ENCODE measurements at regions not wholly inside any gene's neighbourhood (a gene's known extent, or its start where the extent isn't known, plus 50 kb on each side); places are given as distances from the start of the nearest gene placed in this dataset.

DNA sequence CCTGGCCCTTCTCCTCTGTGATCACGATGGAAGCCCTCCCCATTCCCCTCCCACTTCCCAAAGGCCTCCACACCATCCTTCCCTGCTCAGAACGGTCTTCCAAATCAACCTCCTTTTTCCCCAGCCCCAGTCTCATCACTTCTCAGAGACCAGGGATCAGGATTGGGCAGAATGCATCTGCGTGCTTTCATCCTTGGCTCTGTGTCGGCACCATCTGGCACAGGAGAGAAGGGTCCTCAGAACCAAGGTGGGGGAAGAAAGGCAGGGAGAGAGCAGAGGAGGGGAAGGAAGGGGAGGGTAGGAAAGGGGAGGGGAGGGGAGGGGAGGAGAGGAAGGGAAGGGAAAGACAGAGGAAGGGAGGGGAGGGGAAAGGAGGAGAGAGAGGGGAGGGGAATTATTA lies 52.4 kb upstream of the FICD start:
- DNase-seq (ENCODE audit: low read depth): no peak

DNA sequence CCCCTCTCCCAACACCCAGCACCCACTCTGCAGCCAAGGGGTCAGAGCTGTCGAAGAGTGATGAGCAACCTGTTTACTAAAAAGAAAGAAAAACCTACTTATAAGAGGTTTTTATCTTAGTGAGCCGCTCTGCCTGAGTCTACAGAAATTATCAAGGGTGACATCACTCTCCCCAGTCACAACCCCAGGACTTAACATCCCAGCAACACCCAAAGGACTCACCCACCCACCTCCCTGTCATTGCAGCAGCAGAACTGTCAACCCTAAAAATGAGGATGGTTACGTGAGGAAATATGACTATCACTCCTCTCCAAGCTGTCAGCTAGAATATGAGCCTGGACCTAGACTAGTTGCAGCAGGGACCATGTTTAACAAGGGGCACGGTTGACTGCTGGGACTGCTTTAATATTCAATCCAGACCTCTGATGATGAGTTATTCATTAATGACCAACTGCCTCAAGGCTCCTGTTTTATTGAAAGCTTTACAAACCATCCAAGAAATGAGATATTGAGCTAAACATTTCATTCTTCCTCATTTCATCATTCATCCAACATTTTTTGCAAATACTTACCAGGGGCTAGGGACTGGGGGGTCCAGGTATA lies 53.9 kb upstream of the FICD start:
- no peak for DNase-seq (ENCODE audit: low read depth)

- no peak for DNase-seq (ENCODE audit: low read depth)
Measured at GRCh38 chr12:108459149-108459548, 55.9 kb upstream of the FICD start.

DNA sequence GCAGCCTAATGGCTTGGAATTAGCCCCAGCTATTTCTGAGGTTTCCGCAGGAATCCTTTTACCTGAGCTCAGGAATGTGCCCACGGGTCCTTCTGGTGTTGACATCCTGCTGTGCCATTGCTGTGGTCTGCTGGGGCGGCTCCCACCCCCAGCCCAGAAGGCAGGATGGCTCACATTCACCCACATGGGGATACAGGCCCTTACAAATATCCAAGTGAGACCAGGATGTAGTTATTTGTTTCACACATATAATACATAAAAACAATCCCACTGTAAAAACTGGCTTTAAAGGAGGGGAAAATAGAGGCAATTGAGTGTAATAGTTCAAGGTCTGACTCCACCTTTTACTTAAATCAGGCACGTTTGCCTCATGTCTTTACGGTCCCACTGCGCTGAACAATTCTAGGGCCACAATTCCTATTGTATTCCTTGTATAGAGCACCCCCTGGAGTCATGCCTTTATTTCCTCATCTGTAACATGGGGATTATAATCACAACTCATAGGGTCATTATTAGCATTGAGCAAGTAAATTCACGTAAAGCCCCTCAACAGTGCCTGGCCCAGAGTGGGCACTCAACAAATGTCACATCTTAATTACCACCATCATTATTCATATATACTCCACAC lies 57.2 kb upstream of the FICD start:
- no peak for DNase-seq (ENCODE audit: low read depth)

DNA sequence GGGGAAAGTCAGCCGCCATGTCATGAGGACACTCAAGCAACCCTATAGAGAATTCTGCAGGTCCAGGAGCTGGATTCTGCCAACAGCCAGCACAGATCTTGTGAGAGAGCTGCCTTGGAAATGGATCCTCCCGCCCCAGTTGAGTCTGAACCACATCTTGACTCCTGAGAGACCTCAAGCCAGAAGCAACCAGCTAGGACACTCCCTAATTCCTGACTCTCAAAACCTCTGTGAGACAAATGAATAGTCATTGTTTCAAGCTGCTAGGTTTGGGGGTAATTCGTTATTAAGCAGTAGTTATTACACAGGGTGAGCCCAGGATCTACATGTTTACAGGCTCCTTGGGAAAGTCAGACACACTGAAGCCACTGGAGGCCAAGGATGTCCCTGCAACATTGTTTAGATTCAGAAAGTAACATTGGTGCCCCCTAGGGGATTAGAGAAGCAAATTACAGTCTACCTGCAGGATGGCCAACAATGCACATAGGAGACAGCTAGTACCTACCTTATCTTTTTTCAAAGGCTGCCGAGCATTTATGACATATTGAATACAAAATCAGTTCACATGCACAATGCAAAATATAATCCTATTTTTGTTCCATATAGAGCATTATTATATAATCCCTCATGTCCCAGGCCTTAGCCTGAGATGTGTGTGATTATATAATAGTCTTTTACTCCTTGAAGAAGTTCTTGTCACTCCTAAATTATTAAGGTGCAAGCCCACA lies 57.9 kb upstream of the FICD start:
- peak; percentile 42 for DNase-seq (ENCODE audit: low read depth)

GRCh38 chr12:108455706-108456105 lies 59.4 kb upstream of the FICD start:
- no peak for DNase-seq (ENCODE audit: low read depth)

GRCh38 chr12:108454539-108455139 lies 60.4 kb upstream of the FICD start:
- DNase-seq (ENCODE audit: low read depth): no peak

DNA sequence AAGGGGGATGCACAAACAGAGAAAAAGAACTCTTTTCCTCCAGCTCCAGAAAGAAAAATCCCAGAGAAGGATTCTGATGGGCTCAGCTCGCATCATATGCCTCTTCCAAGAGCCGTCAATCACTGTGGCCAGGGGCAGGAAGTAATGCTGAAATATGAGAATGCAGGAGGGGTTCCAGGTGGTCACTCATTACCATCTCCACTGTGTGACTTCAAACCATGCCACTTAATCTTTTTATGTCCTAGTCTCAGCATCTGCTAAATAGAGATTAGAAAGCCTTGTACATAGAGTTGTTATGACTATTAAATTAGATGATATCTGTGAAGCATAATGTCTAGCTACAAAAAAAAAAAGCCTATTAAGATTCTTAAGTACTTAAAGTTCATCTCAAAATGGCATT lies 65.6 kb upstream of the FICD start:
- no peak for DNase-seq (ENCODE audit: low read depth)

DNA sequence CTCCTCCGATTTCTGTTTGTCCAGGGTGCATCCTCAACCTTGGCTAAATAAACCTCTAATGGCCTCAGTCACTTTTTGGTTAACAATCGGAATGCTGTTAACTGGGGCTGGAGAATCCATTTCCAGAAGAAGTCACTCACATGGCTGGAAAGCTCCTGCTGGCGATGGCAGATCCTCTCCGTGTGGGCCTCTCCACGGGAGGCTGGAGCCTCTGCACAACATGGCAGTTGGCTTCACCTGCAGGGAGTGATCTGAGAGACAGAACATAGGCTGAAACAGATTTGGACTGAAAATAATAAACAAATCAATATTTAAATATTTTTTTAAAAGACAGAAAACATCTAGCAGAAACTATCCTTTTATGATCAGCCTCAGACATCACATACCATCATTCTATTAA lies 66.8 kb upstream of the FICD start:
- DNase-seq (ENCODE audit: low read depth): no peak

GRCh38 chr12:108447168-108447832 lies 67.8 kb upstream of the FICD start:
- no peak for DNase-seq (ENCODE audit: low read depth)

DNA sequence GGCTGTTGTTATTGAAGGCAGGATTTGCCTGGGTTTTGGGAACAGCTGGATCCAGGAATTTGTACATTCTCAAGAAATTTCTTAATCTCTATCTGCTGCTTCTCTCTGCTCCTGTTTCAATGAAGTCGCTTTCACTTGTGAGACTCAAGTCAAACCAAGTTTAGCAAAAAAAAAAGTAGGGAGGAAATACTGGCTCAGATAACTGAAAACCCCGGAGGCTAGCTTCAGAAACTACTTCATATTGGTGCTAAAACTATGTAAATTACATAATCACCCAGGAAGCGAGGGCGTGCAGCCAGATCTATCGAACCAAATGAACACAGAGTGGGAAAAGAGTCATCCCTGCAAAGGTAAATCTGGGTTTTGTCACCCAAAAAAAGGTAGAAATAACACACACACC lies 68.3 kb upstream of the FICD start:
- no peak for DNase-seq (ENCODE audit: low read depth)

- no peak for DNase-seq (ENCODE audit: low read depth)
Measured at GRCh38 chr12:108442910-108443309, 72.2 kb upstream of the FICD start.

DNA sequence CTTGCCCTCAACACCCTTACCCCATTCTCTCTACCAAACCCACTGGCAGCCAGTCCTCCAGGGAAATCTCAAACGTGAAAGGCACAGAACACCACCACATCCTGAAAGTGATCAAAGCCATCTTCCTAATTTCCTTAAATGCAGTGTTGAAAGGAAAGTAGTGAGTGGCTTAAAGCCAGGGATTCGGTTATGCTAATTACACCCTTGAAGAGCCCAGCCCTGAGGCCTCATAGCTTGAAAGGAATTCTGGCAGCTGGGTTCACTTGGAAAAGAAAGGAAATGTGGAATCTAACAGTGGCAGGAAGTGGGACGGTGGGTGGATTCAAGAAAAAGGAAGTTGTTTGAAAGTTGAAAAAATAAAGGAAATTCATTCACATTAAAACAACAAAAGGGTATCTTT lies 73.0 kb upstream of the FICD start:
- no peak for DNase-seq (ENCODE audit: low read depth)

- no peak for DNase-seq (ENCODE audit: low read depth)
Measured at GRCh38 chr12:108441549-108441948, 73.5 kb upstream of the FICD start.

DNA sequence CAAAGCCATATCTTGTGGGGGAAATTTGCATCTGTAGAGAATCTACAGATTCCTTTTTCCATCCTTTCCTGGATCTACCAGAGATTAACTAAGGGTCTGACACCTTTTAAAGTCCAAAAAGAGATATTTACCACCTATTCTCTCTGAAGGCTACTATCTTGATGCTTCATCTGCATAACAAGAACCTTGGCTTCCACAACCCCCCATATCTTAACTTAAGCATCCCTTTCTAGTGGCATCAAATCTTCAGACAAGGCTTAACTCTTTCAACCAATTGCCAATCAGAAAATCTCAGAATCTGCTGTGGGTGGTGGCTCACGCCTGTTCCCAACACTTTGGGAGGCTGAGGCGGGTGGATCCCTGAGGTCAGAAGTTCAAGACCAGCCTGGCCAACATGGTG lies 74.3 kb upstream of the FICD start:
- no peak for DNase-seq (ENCODE audit: low read depth)

DNA sequence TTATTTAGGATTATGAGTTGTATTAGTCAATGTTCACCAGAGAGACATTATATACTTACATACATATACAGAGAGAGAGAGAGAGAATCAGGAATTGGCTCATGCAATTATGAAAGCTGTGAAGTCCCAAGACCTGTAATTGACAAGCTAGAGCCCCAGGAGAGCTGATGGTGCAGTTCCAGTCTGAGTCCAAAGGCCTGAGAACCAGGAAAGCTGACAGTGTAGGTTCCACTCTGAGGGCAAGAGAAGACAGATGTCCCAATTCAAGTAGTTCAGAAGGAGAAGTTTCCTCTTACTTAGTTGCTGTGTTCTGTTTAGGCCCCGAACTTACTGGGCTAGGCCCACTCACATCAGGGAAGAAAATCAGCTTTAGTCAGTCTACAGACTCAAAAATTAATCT lies 76.4 kb upstream of the FICD start:
- DNase-seq (ENCODE audit: low read depth): no peak

DNA sequence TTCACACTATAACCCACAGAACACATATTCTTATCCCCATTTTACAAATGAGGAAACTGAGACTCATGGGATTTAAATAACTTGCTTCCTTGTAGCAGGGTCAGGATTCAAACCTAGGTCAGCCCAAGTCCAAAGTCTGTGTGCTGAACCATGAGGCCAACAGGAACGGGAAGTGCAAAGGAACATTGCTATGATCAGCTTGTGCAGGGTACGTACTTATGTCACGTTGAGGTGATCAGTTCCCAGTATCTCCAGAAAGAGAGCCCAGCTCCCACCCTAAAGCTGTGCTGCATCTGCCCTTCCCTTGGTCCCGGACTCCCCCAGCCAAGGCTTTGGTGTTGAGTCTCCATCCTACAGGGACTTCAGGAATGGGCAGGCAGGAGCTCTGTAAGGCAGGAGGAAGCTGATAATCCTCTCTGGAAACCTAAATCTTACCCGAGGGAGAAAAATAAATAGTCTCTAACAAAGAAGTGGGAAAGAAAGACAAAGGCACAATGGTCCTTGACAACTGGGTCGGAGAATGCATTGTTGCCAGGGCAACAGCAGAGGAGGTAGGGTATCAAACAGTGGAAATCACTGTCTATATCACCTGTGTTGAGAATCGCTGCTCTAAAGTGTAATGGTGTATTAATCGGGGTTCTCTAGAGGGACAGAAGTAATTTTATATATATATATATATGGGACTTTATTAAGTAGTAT lies 82.5 kb upstream of the FICD start:
- DNase-seq (ENCODE audit: low read depth): no peak

GRCh38 chr12:108430926-108431325 lies 84.2 kb upstream of the FICD start:
- no peak for DNase-seq (ENCODE audit: low read depth)

GRCh38 chr12:108430245-108430644 lies 84.8 kb upstream of the FICD start:
- no peak for DNase-seq (ENCODE audit: low read depth)

DNA sequence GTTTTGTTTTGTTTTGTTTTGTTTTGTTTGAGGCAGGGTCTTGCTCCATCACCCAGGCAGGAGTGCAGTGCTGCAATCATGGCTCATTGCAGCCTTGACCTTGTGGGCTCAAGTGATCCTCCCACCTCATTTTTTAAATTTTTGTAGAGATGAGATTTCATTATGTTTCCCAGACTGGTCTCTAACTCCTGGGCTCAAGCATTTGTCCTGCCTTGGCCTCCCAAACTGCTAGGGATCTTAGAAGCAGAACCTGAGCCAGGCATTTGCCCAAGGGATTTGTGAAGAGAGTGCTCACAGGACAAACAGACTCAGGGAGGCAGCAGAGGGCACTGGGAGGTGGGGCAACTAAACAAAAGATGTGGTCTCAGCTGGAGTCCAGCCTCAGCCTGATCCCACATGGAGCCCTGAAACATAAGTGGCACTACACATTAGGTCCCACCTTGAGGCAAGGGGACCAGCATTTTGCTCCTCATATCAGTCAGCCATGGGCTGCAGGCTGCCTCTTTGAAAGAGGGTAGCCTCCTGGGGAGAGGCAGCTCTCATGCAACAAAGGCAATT lies 86.2 kb upstream of the CMKLR1 start:
- no peak for DNase-seq (ENCODE audit: low read depth)

- DNase-seq (ENCODE audit: low read depth): no peak
Measured at GRCh38 chr12:108424816-108425215, 85.7 kb upstream of the CMKLR1 start.

DNA sequence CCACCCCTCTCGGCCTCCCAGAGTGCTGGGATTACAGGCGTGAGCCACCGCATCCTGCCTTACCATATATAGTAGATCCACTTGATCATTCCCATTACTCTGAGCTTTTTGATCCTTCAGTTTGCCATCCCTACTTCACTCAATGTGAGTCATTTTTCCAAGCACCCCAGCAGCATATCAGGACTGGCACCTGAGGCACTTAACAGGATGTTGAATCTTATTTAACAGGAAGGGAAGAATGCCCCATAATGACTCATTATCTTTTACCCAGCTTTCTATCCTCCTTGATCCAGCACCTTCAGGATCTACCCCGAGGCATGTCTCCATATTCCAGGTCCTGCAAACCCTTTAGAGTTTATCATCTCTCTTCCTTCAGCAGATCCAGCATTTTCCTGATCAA lies 84.9 kb upstream of the CMKLR1 start:
- DNase-seq (ENCODE audit: low read depth): no peak
